NCI-H2029 (cell line): ENCODE measurements at regions not wholly inside any gene's neighbourhood (a gene's known extent, or its start where the extent isn't known, plus 50 kb on each side); places are given as distances from the start of the nearest gene placed in this dataset.

ENCODE experiments used
- DNase-seq: peaks from one replicate; lab custom pipeline; 2025; lab: John Stamatoyannopoulos, UW

DNA sequence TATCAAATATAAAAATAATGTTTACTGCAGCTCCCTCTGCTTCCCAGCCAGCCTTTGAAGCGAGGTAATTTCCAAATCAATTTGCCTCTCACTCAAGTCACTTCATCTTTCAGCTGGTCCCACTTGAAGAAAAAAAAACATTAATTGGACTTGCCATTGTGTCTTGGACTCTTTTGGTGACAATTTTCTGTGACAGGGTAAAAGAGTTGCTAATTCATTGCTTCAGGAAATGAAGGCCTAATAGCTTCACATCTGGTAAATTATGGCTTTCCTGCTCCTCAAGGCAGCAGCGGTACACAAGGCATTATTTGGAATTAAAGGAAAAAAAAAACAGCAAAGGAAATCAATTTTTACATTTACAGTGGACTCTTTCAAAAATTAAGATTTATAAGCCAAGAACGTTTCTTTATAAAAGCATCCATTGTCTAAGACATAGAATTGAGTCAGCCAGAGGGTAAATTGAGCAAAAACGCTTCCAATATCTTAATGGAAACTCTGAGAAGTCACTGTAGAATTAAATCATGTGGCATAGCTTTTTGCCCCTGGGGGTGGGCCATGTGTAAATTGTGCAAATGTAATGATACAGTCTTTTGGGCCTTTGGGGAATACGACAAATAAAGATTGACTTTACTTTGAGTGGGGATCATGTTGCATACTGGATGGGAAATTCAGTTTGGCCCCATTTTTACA lies 102.5 kb downstream of the LYPLAL1 start:
- no peak for DNase-seq

DNA sequence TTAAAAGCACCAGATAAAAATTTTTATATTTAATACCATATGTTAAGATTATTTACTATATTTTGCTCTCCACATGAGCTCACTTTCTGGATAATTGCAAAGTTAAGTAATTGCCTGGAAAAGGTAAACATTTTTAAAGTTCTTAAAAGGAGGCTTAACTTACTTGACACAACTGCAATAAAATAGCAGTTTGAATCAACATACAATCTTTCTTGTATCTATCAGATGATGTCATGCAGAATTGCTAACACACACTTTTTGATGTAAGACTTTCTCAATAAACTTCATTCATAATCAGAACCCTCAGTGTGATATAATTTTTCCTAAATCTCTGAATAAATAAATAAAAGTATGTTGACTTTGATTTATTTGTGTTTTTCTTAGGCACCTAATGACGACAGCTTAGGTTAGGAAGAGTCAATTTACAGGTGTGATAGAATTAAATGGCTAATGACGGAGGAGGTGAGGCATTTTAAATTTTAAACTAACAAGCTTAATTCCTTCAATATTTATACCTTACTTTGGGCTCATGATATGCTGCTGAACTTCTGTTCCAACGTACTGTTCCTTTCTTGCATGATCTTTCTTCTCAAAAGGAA lies 99.5 kb downstream of the LYPLAL1 start:
- DNase-seq = no peak

DNA sequence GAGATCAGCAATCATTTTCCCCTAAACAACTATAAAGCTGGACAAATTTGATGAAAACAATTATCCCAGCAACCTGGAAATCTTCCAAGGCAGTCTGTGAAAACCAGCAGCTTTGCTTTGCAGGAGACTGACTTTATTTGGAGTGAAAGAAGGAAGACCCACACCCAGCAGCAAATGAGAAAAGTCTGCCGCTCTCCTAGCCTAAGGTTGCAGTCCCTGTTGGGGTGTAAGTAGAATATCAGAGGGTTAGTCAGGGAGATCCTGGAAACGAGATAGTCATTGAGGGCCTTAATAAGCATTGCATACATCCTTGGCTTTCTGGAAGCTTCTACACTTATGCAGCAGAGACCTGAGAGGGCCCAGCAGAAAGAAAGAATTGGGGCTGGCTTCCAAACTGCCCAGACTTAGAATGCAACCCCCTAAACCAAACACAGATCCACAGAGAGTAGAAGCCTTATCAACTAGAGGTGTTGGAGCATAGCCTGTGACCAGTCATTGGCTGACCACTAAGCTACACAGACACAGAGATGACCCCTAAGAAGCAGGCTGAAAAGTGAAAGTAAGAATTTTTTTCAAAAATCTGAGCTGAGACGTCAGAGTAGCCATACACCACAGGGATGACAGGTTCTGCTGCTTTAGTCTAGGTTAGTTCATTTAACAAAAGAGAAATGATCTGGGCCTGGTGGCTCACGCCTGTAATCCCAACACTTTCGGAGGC lies 98.3 kb downstream of the LYPLAL1 start:
- DNase-seq = no peak

DNA sequence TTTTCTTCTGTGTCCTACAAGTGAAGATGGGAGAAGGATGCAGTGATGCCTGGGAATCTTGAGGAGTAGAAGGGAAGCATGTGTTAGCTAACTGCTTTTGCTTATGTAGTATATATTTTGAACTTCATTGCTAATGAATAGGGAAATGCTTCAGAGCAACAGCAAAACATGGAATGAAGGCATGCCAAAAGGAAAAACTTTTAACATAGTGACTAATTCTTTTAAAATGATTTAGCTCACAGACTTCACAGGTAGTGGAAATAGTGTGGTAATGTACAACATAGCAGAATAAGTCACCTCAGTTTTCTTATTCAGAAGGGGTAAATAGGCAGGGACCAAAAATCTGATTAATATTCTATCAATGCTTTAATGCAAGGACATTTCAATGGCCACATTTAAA lies 95.5 kb downstream of the LYPLAL1 start:
- DNase-seq = no peak

DNA sequence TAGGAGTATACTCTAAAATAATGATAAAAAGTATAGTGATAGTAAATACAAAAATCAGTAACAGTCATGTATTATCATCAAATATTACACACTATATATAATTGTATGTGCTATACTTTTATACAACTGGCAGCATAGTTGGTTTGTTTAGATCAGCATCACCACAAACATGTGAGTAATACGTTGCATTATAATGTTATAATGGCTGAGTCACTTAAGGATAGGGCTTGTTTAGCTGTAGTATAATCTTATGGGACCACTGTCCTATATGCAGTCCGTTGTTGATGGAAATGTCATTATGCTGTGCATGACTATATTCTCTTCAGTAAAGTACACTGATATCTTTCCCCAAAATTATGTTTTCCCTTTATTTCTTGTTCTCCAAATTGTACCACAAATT lies 92.8 kb downstream of the LYPLAL1 start:
- DNase-seq = no peak

DNA sequence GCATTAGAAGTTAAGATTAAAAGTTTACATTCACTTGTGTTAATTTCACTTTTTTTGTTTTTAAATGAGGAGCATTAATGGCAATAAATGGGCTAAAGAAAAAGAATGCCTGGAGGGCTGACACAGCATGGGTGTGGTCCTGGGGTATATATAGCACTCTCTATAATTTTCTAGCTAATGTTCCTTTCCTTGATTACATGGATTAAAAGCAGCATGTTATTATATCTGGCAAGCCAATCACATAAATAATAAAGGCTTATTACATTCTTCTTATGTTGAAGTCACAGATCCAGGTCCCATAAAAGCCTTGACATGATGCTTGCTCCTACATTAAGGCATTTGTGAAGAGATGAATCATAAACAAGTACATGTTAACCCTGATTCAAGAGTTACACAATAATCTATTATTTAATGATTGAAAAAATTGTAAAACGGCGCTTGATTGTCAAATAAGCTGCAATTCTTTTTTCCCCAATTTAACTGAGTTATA lies 91.4 kb downstream of the LYPLAL1 start:
- no peak for DNase-seq

DNA sequence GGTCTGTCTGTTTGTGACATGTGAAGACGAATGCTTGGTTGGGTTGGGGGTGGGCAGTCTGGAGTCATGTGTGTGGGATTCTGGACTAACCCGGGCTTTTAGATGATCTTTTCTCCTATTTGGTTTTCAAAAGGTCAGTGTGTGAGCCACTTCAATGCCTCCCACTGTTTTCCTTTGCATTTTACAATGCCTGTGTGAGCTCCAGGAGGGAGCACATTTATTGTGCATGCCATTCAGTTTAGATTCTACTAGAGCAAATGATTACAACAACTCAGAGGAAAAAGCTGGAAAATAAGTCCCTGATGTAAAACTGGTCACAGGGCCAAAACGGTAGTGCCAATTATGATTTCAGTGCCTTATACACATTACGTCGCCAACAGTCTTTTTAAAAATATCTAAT lies 90.9 kb downstream of the LYPLAL1 start:
- no peak for DNase-seq
